Fibroblast of the aortic adventitia (primary cell): ENCODE measurements at regions not wholly inside any gene's neighbourhood (a gene's known extent, or its start where the extent isn't known, plus 50 kb on each side); places are given as distances from the start of the nearest gene placed in this dataset.
"Not testable (repeated sequence)": the region's sequence is repeated elsewhere in the genome, so short reads cannot be mapped to it uniquely, and the experiment has no call there.

Experiments
- DNase-seq: peaks from one replicate; pipeline ENCODE4 v3.0.0-alpha.2; 2010; ENCODE audit warnings: low read depth
- H3K4me3 ChIP-seq: 2 replicates; pipeline ENCODE4 v1.5.1; 2011; ENCODE audit warnings: low read depth, mild to moderate bottlenecking, control low read depth, low read length, moderate library complexity
- CTCF ChIP-seq: IDR thresholded peaks from 2 replicates; pipeline ENCODE4 v1.5.1; 2011; ENCODE audit warnings: mild to moderate bottlenecking, low read length, control low read depth, inconsistent platforms; ENCODE audit not compliant: insufficient read depth

DNA sequence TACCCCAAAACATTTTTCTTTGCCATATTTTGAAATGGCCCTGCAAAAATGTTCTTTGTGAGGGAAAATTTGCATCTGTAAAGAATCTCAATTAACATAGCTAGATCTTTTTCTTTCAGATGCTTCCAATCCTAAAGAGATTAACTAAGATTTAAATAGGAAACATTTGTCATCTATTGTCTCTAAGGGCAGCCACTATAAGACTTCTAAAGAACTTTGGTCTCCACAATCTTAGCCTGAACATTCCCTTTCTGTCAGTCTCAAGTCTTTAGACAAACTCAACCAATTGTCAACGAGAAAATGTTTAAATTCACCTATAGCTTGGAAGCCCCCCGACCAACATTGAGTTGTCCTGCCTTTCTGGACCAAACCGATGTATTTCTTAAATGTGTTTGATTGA, 71.1 kb upstream of the RASSF8 start:
- no peak overlapping the region for H3K4me3 ChIP-seq
- TF ChIP-seq CTCF, result no peak
- no peak for DNase-seq

DNA sequence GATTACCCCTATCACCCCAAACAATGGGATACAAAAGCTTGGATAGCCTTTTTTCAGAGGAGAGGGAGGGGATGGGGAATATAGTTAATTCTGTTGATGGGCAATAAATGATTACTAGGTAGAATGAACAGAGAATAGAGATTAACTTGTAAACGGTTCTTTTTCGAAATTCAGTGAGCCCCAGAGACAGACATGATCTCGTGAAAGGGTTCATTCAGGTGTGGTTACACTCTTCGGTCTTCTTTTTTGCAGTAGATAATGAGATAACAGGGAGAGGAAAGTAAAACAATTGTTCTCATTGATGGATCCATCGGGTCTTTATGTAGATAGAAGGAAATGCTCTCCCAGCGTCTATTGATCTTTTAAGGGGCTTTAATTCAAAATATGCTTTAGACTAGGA, 69.3 kb upstream of the RASSF8 start:
- no peak overlapping the region for H3K4me3 ChIP-seq
- no peak for DNase-seq
- no peak for TF ChIP-seq CTCF

DNA sequence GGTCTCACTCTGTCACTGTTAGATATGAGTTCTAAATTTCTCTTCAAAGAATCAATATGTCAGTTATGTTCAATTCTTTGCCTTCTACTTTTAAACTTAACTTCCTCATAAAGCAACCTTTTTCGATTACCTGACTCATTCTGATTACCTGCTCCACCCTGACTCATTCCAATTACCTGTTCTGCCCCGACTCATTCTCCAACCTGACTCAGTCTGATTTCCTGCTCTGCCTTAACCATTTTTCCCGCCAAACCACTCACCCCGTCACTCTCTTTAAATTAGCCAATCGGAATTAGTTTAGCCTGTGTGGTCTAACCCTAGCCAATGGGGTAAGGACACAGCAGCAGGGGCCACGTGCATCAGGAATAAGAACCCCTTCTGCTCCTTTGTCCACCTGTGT, 67.4 kb upstream of the RASSF8 start:
- H3K4me3 ChIP-seq, DNase-seq: not testable (repeated sequence)

GRCh38 chr12:25894759-25895158, 63.7 kb upstream of the RASSF8 start:
- TF ChIP-seq CTCF, result no peak
- DNase-seq, result no peak
- no peak overlapping the region for H3K4me3 ChIP-seq

DNA sequence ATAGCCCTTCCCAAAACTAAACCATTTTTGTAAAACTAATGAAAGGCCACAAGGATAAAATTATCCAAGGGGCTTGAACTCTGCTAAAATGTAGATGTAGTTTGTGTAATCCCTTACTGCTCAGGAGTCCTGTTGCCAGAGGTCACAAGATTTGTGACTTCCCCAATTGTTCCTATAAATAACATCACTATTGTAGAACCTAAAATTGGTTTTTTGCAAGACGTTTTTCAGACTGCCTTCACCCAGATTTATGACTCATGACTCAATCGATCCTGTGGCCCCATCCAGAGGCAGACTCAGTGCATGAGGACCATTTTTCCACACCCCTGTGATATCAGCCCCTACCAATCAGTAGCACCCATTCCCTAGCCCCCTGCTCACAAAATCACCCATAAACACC, 61.5 kb upstream of the RASSF8 start:
- H3K4me3 ChIP-seq, result no peak overlapping the region
- no peak for DNase-seq
- no peak for TF ChIP-seq CTCF

GRCh38 chr12:25903603-25904245, 54.8 kb upstream of the RASSF8 start:
- TF ChIP-seq CTCF, result no peak
- DNase-seq, result no peak
- H3K4me3 ChIP-seq, result no peak overlapping the region

DNA sequence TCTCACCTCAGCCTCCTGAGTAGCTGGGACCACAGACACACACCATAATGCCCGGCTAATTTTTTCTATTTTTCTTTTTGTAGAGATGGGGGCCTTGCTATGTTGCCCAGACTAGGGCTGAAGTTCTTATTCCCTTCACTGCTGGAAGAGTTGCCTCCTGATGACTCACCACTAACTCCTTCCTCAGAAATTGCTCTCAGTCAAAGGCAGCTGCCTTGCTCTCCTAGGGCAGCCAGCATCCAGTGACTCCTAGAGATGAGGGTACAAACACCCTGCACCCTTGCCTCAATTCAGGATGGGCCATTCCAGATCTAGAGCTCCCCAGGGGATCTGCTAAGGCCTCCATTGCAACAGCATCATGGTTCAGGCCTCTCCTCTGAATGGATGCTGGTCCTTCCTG, 54.0 kb upstream of the RASSF8 start:
- no peak for TF ChIP-seq CTCF
- no peak overlapping the region for H3K4me3 ChIP-seq
- DNase-seq, result peak; percentile 28
